NCI-H2171 treated with DMSO at 0.1 percent for 48 hours (cell line): ENCODE measurements at regions not wholly inside any gene's neighbourhood (a gene's known extent, or its start where the extent isn't known, plus 50 kb on each side); places are given as distances from the start of the nearest gene placed in this dataset.
"Not testable (repeated sequence)": the region's sequence is repeated elsewhere in the genome, so short reads cannot be mapped to it uniquely, and the experiment has no call there.

Experiments used
- DNase-seq: peaks from one replicate; lab custom pipeline; 2025; lab: John Stamatoyannopoulos, UW

DNA sequence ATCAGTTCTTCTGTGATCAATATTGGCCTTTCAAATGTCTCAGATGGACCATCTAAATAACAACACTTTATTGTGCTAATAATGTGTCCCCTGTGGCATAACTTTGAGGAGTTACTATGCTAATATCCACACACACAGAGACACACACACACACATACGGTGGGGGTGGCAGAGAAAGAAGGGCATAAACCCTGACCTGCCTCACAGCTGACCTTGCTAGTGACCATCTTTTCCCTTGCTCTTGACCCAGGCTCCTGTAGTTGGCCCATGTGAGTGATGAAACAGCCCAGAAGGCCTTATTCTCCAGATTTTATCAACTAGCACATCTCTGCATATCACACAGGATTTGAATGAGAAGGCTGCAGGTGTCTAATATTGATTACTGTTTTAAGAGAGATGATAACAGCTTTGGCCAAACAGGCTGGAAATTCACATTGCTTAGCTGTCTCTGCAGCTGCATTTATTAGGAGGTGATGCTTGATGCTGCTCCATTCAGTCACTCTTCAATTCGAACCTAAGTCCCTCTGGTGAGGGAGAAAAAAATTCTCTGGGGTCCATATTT lies 176.4 kb downstream of the ACTR3 start:
- no peak for DNase-seq

- DNase-seq: no peak
Observed at GRCh38 chr2:114068438-114068837, 178.5 kb downstream of the ACTR3 start.

GRCh38 chr2:114076961-114077360 lies 187.1 kb downstream of the ACTR3 start:
- DNase-seq: no peak

GRCh38 chr2:114079366-114080004 lies 189.6 kb downstream of the ACTR3 start:
- no peak for DNase-seq

GRCh38 chr2:114082731-114083433 lies 193.0 kb downstream of the ACTR3 start:
- no peak for DNase-seq

- no peak for DNase-seq
Observed at GRCh38 chr2:114083717-114084387, 194.0 kb downstream of the ACTR3 start.

GRCh38 chr2:114085238-114085637 lies 195.3 kb downstream of the ACTR3 start:
- no peak for DNase-seq

- DNase-seq: no peak
Observed at GRCh38 chr2:114085992-114086391, 196.1 kb downstream of the ACTR3 start.

GRCh38 chr2:114089636-114090319 lies 199.9 kb downstream of the ACTR3 start:
- no peak for DNase-seq

GRCh38 chr2:114091010-114091409 lies 201.1 kb downstream of the ACTR3 start:
- no peak for DNase-seq

GRCh38 chr2:114108249-114108648 lies 218.4 kb downstream of the ACTR3 start:
- DNase-seq: no peak

DNA sequence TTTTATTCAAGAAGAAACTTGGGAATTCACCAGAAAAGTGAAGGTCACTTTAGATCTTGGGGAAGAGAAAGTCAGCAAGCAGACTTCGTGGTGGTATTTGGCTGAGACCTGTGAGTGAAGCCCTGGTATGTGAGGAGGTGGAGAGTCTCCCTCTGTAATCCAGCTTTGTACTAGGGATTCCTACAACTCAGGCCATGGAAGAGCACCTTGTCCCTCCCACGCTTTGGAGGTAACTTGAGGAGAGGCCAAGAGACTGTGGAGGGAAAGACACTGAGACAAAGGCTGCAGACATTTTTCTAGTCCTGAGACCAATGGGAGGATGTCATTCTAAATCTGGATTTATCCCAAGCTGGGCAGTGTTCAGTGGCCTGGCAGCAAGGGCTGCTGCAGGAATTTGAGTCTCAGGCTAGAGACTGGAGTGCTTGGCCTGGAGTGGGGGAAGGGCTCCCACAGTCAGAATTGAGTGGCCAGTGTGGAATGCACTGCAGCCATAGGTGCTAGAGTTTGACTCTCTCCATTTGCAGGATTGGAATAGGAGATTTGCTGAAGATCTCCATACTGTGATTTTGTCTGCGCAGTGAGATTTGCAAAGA lies 219.0 kb downstream of the ACTR3 start:
- no peak for DNase-seq

DNA sequence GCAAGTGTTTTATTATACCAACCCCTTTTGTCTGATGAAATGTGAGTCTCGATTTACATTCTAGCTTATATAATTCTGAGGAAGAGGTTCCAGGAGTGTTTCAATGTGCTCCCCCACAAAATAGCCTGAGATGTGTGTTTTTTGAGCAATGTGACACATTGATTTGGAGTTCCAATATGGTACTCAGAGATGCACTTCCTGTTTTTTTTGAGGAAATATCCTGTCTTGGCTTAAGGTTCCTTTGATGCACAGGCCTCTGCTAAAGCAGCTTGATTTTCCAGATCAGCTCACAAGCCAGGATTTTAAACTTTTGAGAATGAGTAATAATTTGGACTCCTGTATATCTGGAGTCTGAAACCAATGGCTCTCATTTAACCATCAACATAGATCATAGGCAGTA lies 221.4 kb downstream of the ACTR3 start:
- DNase-seq: no peak

GRCh38 chr2:114113518-114113917 lies 223.6 kb downstream of the ACTR3 start:
- no peak for DNase-seq

- DNase-seq: no peak
Observed at GRCh38 chr2:114118088-114118487, 228.2 kb downstream of the ACTR3 start.

GRCh38 chr2:114119862-114120261 lies 230.0 kb downstream of the ACTR3 start:
- DNase-seq: no peak

DNA sequence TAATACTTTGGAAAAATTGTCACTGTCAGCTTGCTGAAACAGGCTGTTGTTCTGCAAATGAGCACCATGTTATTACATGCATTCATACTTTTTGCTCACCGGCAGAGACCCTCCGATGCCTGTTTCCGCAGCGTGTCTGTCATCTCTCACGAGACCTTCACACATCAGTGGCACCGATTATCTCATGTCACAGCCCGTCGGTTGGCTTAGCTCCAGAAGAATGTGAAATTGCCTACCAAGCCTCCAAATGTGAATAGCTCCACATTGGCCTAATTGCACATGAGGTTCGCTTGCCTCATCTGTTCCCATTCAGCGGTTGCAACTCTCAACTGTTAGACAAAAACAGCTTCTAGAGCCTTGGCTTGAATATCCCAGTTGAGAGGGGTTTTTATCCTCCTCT lies 233.0 kb downstream of the ACTR3 start:
- peak; percentile 22 for DNase-seq

DNA sequence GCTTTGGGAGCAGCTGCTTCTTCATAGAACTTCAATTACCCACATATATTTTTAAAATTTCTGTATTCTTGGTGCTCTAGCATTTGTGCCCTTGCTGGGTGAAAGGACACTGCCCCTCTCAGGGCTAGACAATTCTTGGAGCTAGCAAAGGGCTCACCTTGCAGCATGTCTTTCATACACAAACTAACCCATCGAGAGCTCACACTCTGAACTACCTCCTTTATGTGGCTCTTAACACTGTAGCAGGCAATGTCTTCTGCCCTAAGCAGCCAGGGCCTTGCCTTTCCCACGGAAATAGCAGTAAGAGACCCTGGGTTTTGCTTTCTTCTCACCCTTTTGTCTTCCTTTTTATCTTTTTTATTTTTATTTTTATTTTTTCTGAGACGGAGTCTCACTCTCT lies 234.0 kb downstream of the ACTR3 start:
- no peak for DNase-seq

DNA sequence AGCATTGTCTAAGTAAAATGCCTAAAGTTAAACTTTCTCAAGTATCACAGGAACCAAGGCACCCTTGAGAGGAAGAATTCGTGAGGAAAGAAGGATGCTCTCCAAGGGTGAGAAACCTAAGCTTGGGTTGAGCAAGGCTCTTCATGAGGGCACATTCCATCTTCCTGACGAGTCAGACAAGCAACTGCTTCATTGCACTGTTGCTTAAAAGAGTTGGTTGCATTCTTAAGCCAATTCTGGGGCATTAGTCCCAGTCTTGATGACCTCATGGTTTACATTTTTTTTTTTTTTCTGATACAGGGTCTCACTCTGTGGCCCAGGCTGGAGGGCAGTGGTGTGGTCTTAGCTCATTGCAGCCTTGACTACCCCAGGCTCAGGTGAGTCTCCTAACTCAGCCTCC lies 237.5 kb downstream of the ACTR3 start:
- DNase-seq: no peak

GRCh38 chr2:114128263-114128662 lies 238.4 kb downstream of the ACTR3 start:
- no peak for DNase-seq

GRCh38 chr2:114128725-114129124 lies 238.8 kb downstream of the ACTR3 start:
- DNase-seq: no peak

DNA sequence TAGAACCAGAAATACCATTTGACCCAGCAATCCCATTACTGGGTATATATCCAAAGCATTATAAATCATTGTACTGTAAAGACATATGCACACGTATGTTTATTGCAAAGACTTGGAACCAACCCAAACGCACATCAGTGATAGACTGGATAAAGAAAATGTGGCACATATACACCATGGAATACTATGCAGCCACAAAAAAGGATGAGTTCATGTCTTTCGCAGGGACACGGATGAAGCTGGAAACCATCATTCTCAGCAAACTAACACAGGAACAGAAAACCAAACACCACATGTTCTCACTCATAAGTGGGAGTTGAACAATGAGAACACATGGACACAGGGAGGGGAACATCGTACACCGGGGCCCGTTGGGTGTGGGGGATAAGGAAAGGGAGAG lies 242.2 kb downstream of the ACTR3 start:
- DNase-seq: not testable (repeated sequence)
